Epithelial cell of prostate (primary cell): ENCODE measurements at regions not wholly inside any gene's neighbourhood (a gene's known extent, or its start where the extent isn't known, plus 50 kb on each side); places are given as distances from the start of the nearest gene placed in this dataset.
"Not testable (repeated sequence)": the region's sequence is repeated elsewhere in the genome, so short reads cannot be mapped to it uniquely, and the experiment has no call there.

ENCODE experiments used
- DNase-seq: peaks from one replicate; pipeline ENCODE4 v3.0.0-alpha.2; 2011; ENCODE audit warnings: low read depth, low spot score
- H3K27ac ChIP-seq: fragments of 450-650 bp; 2 replicates; pipeline ENCODE4 v1.5.1; 2017; ENCODE audit warnings: mild to moderate bottlenecking

- no peak for DNase-seq
- no peak overlapping the region for H3K27ac ChIP-seq
Observed at GRCh38 chr18:34345738-34346137, 121.0 kb upstream of the NOL4 start.

GRCh38 chr18:34350778-34351177 lies 126.1 kb upstream of the NOL4 start:
- no peak overlapping the region for H3K27ac ChIP-seq
- no peak for DNase-seq

- no peak for DNase-seq
- H3K27ac ChIP-seq: no peak overlapping the region
Observed at GRCh38 chr18:34352385-34353163, 127.9 kb upstream of the NOL4 start.

GRCh38 chr18:34354351-34354750 lies 129.6 kb upstream of the NOL4 start:
- no peak for DNase-seq
- no peak overlapping the region for H3K27ac ChIP-seq

- H3K27ac ChIP-seq: no peak overlapping the region
- no peak for DNase-seq
Observed at GRCh38 chr18:34357944-34358580, 133.3 kb upstream of the NOL4 start.

- no peak for DNase-seq
- no peak overlapping the region for H3K27ac ChIP-seq
Observed at GRCh38 chr18:34358923-34359322, 134.2 kb upstream of the NOL4 start.

GRCh38 chr18:34364699-34365098 lies 140.0 kb upstream of the NOL4 start:
- DNase-seq: no peak

GRCh38 chr18:34370704-34371395 lies 146.1 kb upstream of the NOL4 start:
- no peak for DNase-seq
- no peak overlapping the region for H3K27ac ChIP-seq

More at GRCh38 chr18:34364699-34365098, 140.0 kb upstream of the NOL4 start:
- H3K27ac ChIP-seq: no peak overlapping the region

GRCh38 chr18:34380326-34380725 lies 155.6 kb upstream of the NOL4 start:
- no peak for DNase-seq
- H3K27ac ChIP-seq: no peak overlapping the region

GRCh38 chr18:34385311-34385710 lies 160.6 kb upstream of the NOL4 start:
- DNase-seq: no peak
- H3K27ac ChIP-seq: no peak overlapping the region

- no peak for DNase-seq
- H3K27ac ChIP-seq: no peak overlapping the region
Observed at GRCh38 chr18:34386803-34387202, 162.1 kb upstream of the NOL4 start.

- H3K27ac ChIP-seq: no peak overlapping the region
- no peak for DNase-seq
Observed at GRCh38 chr18:34397286-34397896, 172.7 kb upstream of the NOL4 start.

GRCh38 chr18:34399892-34400291 lies 175.2 kb upstream of the NOL4 start:
- H3K27ac ChIP-seq: no peak overlapping the region
- no peak for DNase-seq

- no peak overlapping the region for H3K27ac ChIP-seq
- DNase-seq: no peak
Observed at GRCh38 chr18:34400834-34401233, 176.1 kb upstream of the NOL4 start.

- no peak overlapping the region for H3K27ac ChIP-seq
Observed at GRCh38 chr18:34401775-34402174, 177.1 kb upstream of the NOL4 start.

GRCh38 chr18:34407471-34407870 lies 182.8 kb upstream of the NOL4 start:
- not testable (repeated sequence) for DNase-seq, H3K27ac ChIP-seq

More at GRCh38 chr18:34401775-34402174, 177.1 kb upstream of the NOL4 start:
- no peak for DNase-seq

- no peak for DNase-seq
Observed at GRCh38 chr18:34411952-34412351, 187.2 kb upstream of the NOL4 start.

GRCh38 chr18:34431042-34431441 lies 206.3 kb upstream of the NOL4 start:
- no peak overlapping the region for H3K27ac ChIP-seq
- no peak for DNase-seq

More at GRCh38 chr18:34411952-34412351, 187.2 kb upstream of the NOL4 start:
- no peak overlapping the region for H3K27ac ChIP-seq

- H3K27ac ChIP-seq: no peak overlapping the region
- no peak for DNase-seq
Observed at GRCh38 chr18:34444622-34445021, 219.9 kb upstream of the NOL4 start.

GRCh38 chr18:34448662-34449061 lies 223.9 kb upstream of the NOL4 start:
- no peak for DNase-seq
- H3K27ac ChIP-seq: no peak overlapping the region

- no peak overlapping the region for H3K27ac ChIP-seq
- no peak for DNase-seq
Observed at GRCh38 chr18:34457761-34458160, 233.0 kb upstream of the NOL4 start.
